Psoas muscle (tissue), 7 donors: ENCODE measurements at regions not wholly inside any gene's neighbourhood (a gene's known extent, or its start where the extent isn't known, plus 50 kb on each side); places are given as distances from the start of the nearest gene placed in this dataset.

ENCODE experiments used
- ATAC-seq, 4 donors: fragments of 200-7000 bp; cut with Tn5 transposase; one replicate each; pipeline ENCODE4 v1.9.1; 2020; ENCODE audit warnings: moderate library complexity in 3 of 4, mild to moderate bottlenecking in 2 of 4
- DNase-seq, 2 donors: peaks; one replicate each; pipeline ENCODE4 v3.0.0-alpha.2; 2020
- H3K27ac ChIP-seq: fragments of 200-600 bp; one replicate; pipeline ENCODE4 v1.8.0; 2022
- H3K27me3 ChIP-seq, 3 donors: fragments of 200-600 bp in 1 of 3; one replicate each; pipeline versions ENCODE4 v1.6.1 to v1.8.0; 2013 to 2022; ENCODE audit warnings: low read length in 2 of 3, mild to moderate bottlenecking in 2 of 3, moderate library complexity in 1 of 3; ENCODE audit not compliant: insufficient read depth in 3 of 3
- H3K36me3 ChIP-seq, 2 donors: fragments of 200-600 bp in 1 of 2; one replicate each; pipeline versions ENCODE4 v1.6.1 to v1.8.0; 2013 to 2022; ENCODE audit warnings: low read depth in 1 of 2, mild to moderate bottlenecking in 1 of 2, moderate library complexity in 1 of 2; ENCODE audit not compliant: insufficient read depth in 1 of 2
- H3K4me1 ChIP-seq: fragments of 200-600 bp; one replicate; pipeline ENCODE4 v1.8.0; 2022
- H3K4me3 ChIP-seq: fragments of 200-600 bp; one replicate; pipeline ENCODE4 v1.8.0; 2022; ENCODE audit warnings: mild to moderate bottlenecking
- H3K9me3 ChIP-seq: fragments of 200-600 bp; one replicate; pipeline ENCODE4 v1.8.0; 2022
- WGBS, 3 donors: extraction: QIAGEN DNeasy Blood & Tissue Kit; methylation state at CpG; one replicate each; pipeline versions ENCODE4 v1.1.6 to v1.1.7; 2013; 5-methylcytosine and 5-hydroxymethylcytosine counted together
- intact Hi-C, 2 donors: fragments of 100-400 bp; cut with DNase I; formaldehyde crosslinking; loops; one replicate each; pipeline versions ENCODE4 v1.11.0 to v1.14.2; 2022
- TF ChIP-seq, protein P1 (sequence below): fragments of 200-600 bp; IDR thresholded peaks from one replicate; pipeline ENCODE4 v1.8.0; 2022; ENCODE audit warnings: antibody characterized with exemption
- donor health status: healthy with polysubstance abuse.
- donor health status: DM: no; HTN: no; CAD: no; lungs with moderate emphysema.
- donor health status: Bipolar disorder and iron deficiency.
- donor health status: healthy.
- donor health status: DM: yes; HTN: yes; CAD: no.
- donor health status: DM: no; HTN: no; CAD: no.
- donor health status: DM: yes; HTN: yes; CAD: no.

DNA sequence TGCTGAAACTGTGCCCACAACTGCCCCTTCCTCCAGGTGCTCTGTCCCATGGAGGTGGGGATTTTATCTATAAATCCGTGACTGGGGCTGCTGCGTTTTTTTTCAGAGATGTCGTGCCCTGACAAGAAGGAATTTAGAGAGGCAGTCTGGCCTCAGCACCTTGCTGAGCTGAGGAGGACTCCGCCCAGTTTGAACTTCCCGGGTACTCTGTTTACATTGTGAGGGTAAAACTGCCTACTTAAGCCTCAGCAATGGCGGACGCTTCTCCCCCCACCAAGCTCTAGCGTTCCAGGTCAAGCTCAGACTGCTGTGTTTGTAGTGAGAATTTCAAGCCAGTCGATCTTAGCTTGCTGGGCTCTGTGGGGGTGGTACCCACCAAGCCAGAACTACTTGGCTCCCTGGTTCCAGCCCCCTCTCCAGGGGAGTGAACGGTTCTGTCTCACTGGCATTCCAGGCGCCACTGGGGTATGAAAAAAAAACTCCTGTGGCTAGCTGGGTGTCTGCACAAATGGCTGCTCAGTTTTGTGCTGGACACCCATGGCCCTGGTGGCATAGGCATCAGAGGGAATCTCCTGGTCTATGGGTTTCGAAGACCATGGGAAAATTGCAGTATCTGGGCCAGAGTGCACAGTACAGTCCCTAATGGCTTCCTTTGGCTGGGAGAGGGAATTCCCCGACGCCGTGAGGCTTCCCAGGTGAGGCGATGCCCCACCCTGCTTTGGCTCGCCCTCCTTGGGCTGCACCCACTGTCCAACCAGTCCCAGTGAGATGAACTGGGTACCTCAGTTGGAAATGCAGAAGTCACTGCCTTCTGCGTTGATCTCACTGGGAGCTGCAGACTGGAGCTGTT lies 68.5 kb upstream of the SGO1 start:
- no peak for ATAC-seq
- intact Hi-C loops: no loop called here
- Histone ChIP-seq H3K9me3 (no peaks in the 10 kb centered on the region), H3K4me3 (no peak overlapping the region), H3K36me3 (no peaks in the 10 kb centered on the region), H3K27me3 (no peaks in the 10 kb centered on the region), H3K27ac (no peak overlapping the region), H3K4me1 (no peaks in the 10 kb centered on the region)
- DNase-seq: no peak
- WGBS, 3 donors: 85 to 90% (median 90%) methylated on average over 18 of the region's 18 CpGs
- TF ChIP-seq, protein P1, sequence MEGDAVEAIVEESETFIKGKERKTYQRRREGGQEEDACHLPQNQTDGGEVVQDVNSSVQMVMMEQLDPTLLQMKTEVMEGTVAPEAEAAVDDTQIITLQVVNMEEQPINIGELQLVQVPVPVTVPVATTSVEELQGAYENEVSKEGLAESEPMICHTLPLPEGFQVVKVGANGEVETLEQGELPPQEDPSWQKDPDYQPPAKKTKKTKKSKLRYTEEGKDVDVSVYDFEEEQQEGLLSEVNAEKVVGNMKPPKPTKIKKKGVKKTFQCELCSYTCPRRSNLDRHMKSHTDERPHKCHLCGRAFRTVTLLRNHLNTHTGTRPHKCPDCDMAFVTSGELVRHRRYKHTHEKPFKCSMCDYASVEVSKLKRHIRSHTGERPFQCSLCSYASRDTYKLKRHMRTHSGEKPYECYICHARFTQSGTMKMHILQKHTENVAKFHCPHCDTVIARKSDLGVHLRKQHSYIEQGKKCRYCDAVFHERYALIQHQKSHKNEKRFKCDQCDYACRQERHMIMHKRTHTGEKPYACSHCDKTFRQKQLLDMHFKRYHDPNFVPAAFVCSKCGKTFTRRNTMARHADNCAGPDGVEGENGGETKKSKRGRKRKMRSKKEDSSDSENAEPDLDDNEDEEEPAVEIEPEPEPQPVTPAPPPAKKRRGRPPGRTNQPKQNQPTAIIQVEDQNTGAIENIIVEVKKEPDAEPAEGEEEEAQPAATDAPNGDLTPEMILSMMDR: no peak

- H3K9me3 ChIP-seq: no peaks in the 10 kb centered on the region
- intact Hi-C loops: no loop called here
- DNase-seq (no peak), ATAC-seq (no peak)
- 96 to 100% (median 98%) methylated on average over 1 of the region's 1 CpG for WGBS, 3 donors
- no peak overlapping the region for H3K4me3 ChIP-seq
- H3K4me1 ChIP-seq: no peaks in the 10 kb centered on the region
- H3K27ac ChIP-seq: no peak overlapping the region
- no peaks in the 10 kb centered on the region for H3K27me3 ChIP-seq
- H3K36me3 ChIP-seq: no peaks in the 10 kb centered on the region
- TF ChIP-seq, protein P1: no peak
These were observed 64.8 kb upstream of the SGO1 start for GRCh38 chr3:20250786-20251185.

GRCh38 chr3:20250314-20250713 lies 64.3 kb upstream of the SGO1 start:
- H3K4me1 ChIP-seq: no peaks in the 10 kb centered on the region
- no peaks in the 10 kb centered on the region for H3K27me3 ChIP-seq
- no peaks in the 10 kb centered on the region for H3K36me3 ChIP-seq
- WGBS, 3 donors: 92 to 98% (median 93%) methylated on average over 3 of the region's 3 CpGs
- TF ChIP-seq, protein P1: no peak
- H3K4me3 ChIP-seq: no peak overlapping the region
- intact Hi-C loops: no loop called here
- ATAC-seq (no peak), DNase-seq (no peak)
- no peak overlapping the region for H3K27ac ChIP-seq
- no peaks in the 10 kb centered on the region for H3K9me3 ChIP-seq

- WGBS, 3 donors: 79 to 90% (median 87%) methylated on average over 1 of the region's 1 CpG
- Histone ChIP-seq H3K27me3 (no peaks in the 10 kb centered on the region), H3K36me3 (no peaks in the 10 kb centered on the region), H3K4me1 (no peaks in the 10 kb centered on the region), H3K4me3 (no peak overlapping the region), H3K27ac (no peak overlapping the region), H3K9me3 (peaks cover 4% of the 10 kb centered on the region)
- intact Hi-C loops: no loop called here
- ATAC-seq (no peak), DNase-seq (no peak)
- TF ChIP-seq, protein P1: no peak
These were observed 60.7 kb upstream of the SGO1 start for GRCh38 chr3:20246662-20247061.

GRCh38 chr3:20245781-20246180 lies 59.8 kb upstream of the SGO1 start:
- intact Hi-C loops: no loop called here
- peaks cover 4% of the 10 kb centered on the region for H3K9me3 ChIP-seq
- no peaks in the 10 kb centered on the region for H3K27me3 ChIP-seq
- H3K27ac ChIP-seq: no peak overlapping the region
- no peaks in the 10 kb centered on the region for H3K4me1 ChIP-seq
- no peak overlapping the region for H3K4me3 ChIP-seq
- TF ChIP-seq, protein P1: no peak
- 85 to 94% (median 89%) methylated on average over 3 of the region's 3 CpGs for WGBS, 3 donors
- ATAC-seq (no peak), DNase-seq (no peak)
- no peaks in the 10 kb centered on the region for H3K36me3 ChIP-seq
